Astrocyte of the cerebellum (primary cell): ENCODE measurements at regions not wholly inside any gene's neighbourhood (a gene's known extent, or its start where the extent isn't known, plus 50 kb on each side); places are given as distances from the start of the nearest gene placed in this dataset.

Experiments used
- DNase-seq: peaks from one replicate; pipeline ENCODE4 v3.0.0-alpha.2; 2011; ENCODE audit warnings: low read depth
- H3K4me3 ChIP-seq: 2 replicates; pipeline ENCODE4 v1.5.1; 2011; ENCODE audit warnings: mild to moderate bottlenecking, low read depth, low read length, moderate library complexity
- in situ Hi-C: cut with HindIII; loops from 2 replicates; pipeline ENCODE4 v1.10.0; 2017; ENCODE audit warnings: low sequenced_read_pairs
- TF ChIP-seq, protein P1 (sequence below): IDR thresholded peaks from 2 replicates; pipeline ENCODE4 v1.5.1; 2012; ENCODE audit warnings: low read length, low read depth, moderate library complexity, mild to moderate bottlenecking; ENCODE audit errors: missing control alignments

DNA sequence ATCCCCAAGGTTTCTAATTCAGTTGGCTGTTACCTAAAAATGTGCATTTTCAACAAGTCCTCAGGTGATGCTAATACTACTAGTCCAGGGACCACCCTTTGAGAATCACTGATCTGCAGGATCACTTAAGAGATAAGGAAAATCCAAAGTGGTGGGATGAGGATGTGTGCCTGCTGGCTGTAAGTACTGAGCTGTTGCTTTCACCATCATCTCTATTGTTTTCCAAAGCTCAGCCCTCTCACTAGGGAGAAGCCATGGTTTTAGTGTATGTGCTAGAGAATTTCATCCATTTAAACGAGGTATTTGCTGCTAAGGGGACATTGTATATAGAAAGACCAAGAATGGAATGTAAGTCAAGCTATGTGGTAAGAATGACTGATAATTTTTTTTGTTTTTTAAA, 202.3 kb downstream of the KIF21A start:
- H3K4me3 ChIP-seq = no peak overlapping the region
- in situ Hi-C loops = no loop called here
- TF ChIP-seq, protein P1, sequence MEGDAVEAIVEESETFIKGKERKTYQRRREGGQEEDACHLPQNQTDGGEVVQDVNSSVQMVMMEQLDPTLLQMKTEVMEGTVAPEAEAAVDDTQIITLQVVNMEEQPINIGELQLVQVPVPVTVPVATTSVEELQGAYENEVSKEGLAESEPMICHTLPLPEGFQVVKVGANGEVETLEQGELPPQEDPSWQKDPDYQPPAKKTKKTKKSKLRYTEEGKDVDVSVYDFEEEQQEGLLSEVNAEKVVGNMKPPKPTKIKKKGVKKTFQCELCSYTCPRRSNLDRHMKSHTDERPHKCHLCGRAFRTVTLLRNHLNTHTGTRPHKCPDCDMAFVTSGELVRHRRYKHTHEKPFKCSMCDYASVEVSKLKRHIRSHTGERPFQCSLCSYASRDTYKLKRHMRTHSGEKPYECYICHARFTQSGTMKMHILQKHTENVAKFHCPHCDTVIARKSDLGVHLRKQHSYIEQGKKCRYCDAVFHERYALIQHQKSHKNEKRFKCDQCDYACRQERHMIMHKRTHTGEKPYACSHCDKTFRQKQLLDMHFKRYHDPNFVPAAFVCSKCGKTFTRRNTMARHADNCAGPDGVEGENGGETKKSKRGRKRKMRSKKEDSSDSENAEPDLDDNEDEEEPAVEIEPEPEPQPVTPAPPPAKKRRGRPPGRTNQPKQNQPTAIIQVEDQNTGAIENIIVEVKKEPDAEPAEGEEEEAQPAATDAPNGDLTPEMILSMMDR = no peak
- DNase-seq = no peak

DNA sequence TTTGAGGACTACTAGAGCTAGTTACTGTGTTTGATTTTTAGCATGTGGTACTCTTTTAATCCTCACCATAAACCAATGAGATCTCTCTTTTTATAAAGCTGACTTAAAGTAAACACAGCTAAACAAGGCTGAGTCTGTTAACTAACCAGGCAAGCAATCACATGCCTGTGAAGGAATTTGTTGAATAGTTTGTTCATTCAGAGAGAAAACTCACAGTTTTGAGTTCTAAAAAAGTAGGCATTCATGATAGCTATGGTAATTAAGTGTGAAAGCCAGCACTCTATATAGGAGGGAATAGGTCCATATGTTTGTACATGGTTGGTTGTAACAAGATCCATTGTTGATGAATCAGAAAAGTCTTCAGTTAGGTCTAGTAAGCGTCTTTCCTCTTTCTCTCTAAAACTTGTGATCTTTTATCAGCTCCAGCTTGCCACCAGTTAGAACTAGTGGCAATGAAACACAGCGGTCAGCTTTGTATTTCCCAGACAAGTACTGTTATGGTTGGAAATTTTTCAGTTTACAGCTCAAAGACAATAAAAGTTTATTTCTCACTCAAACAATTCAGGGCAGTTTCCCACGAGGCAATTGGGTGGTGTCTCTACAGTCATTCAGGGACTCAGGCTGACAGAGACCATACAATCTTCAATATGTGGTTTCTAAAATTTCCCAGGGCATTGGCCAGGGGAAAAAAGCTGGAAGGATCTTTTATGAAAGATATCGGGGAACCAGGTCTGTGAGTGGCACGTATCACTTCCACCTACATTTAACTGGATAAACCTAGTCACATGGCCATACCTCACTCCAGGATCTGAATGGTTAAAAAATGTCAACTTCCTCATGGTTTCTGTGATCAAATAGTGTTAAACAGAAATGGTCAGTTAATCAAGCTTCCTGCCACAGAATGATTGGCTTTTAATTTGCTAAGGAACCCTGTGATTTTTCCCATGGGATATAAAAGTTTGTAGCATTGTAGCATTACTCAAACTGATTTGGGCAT, 203.1 kb downstream of the KIF21A start:
- DNase-seq = no peak
- in situ Hi-C loops = no loop called here

DNA sequence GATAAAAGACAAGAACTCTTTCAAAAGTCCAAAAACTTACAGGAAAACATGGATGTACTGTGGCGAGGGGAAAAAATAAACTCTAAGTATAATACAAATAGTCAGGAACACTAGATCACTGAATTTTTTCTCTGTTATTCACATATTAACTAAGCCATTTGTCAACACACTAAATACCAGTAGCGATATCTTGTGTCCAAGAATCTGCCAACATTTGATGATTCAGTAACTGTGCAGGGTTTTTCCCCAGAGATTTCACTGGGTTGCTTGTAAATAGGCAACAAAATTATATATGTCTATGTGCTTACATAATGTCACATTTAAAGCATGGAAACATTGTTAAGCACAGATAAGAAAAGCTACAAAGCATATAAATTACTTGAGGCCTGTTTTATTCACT, 205.9 kb downstream of the KIF21A start:
- peak; percentile 33 for DNase-seq
- TF ChIP-seq, protein P1 = no peak
- no peak overlapping the region for H3K4me3 ChIP-seq
- in situ Hi-C loops = no loop called here

More for the DNA sequence above, 203.1 kb downstream of the KIF21A start:
- TF ChIP-seq, protein P1 = no peak
- no peak overlapping the region for H3K4me3 ChIP-seq

DNA sequence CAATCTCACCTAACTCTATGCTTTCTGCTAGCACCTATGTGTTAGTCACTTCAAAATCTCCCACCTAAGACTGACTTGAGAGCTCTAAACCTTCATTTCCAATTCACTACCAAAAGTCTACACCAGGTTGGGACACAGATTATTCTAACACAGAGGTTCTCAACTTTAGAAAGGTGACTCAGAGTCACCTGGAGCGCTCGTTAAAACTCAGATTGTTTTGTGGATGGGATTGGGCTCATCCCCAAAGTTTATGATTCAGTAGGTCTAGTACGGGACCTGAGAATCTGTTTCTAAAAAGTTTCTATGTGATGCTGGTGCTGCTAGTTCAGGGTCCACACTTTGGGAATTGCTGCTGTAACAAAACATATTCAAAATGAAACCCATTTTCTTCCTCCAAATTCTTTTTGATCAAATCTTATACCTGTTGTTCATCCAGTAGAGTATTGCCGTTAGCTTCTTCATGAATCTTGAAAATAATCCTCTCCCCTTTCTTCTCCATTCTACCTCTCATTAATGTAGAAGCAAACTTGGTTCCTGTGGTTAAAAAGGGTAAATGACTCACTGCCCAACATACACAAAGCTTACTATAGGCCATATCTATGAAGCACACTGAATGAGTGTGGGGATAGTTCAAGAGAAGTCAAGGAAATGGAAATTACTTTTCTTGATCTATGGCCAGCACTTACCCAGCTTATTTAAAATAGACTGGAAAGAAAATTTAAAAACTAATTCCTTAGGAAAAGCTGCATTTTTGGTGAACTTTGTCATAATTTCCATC, 206.7 kb downstream of the KIF21A start:
- in situ Hi-C loops = no loop called here
- no peak overlapping the region for H3K4me3 ChIP-seq
- peak; percentile 40 for DNase-seq
- TF ChIP-seq, protein P1 = no peak

DNA sequence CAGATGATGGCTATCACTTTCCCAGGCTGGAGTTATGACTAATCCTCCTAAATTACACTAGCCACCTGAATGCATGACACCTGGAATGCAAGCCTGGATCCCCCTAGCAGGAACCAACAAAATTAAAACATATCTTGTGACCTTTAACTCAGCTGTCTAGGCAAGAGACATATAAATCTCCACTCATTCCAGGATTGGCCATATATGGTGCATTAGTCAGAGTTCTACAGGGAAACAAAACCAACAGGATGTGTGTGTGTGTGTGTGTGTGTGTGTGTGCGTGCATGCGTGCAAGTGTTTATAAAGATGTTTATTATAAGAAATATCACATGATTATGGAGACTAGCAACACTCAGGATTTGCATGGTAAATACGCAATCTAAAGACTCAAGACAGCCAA, 212.8 kb downstream of the KIF21A start:
- in situ Hi-C loops = no loop called here
- TF ChIP-seq, protein P1 = no peak
- no peak for DNase-seq
- H3K4me3 ChIP-seq = no peak overlapping the region

DNA sequence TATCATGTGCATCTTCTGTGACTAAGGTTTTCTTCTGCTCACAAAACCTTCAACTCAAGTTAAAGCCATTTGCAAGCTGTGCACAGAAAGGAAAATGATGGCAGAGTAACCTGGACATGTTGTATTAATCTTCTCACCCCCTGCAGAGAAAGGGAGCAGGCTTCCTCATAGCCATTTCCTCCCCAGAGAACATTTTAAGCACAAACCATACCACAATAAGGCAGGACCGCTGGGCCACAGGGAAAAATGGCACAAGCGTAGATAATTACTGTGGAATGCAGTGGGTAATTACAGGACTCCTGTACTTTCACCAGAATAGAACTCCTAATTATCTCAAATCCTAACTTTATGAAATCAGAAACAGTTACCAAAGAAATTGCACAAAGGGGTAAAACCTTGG, 215.7 kb downstream of the KIF21A start:
- no peak overlapping the region for H3K4me3 ChIP-seq
- TF ChIP-seq, protein P1 = no peak
- DNase-seq = peak; percentile 55
- in situ Hi-C loops = no loop called here
